Breast epithelium (tissue), 3 donors: ENCODE measurements at regions not wholly inside any gene's neighbourhood (a gene's known extent, or its start where the extent isn't known, plus 50 kb on each side); places are given as distances from the start of the nearest gene placed in this dataset.

Experiments
- CTCF ChIP-seq, 3 donors: fragments of 450-650 bp; IDR thresholded peaks; one replicate each; pipeline ENCODE4 v1.5.1; 2016 to 2017; ENCODE audit warnings: antibody characterized with exemption in 3 of 3, mild to moderate bottlenecking in 3 of 3, moderate library complexity in 3 of 3
- POLR2A ChIP-seq: fragments of 450-650 bp; IDR thresholded peaks from one replicate; pipeline ENCODE4 v1.6.1; 2016; ENCODE audit warnings: antibody characterized with exemption, mild to moderate bottlenecking, moderate library complexity

- TF ChIP-seq POLR2A (no peak), CTCF (IDR thresholded peaks at IDR 0.05) (no peak)
These were observed 217.7 kb downstream of the SOCS6 start for GRCh38 chr18:70506511-70506910.
